ENCODE measurements at regions not wholly inside any gene's neighbourhood (a gene's known extent, or its start where the extent isn't known, plus 50 kb on each side); places are given as distances from the start of the nearest gene placed in this dataset.

DNA sequence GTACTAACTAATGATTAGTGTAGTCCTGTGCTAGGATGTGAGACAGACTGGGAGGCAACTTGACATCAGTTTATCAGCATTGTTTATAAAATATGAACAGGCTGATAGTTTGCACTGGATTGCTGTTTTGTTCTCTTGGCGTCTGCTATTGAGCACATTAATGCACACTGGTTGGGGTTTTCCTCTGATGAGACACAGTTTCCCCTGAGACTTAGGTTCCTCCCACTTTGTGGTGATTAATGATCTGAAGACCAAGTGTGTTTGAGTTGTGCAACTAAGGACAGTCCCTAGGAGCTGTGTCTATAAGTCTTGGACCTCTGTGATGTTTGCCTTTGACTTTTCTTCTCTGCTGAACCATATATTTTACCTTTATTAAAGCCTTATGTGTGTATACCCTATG is 1015.4 kb downstream of the AMY1C start:
- Histone ChIP-seq H3K36me3 (ENCODE audit: control insufficient read depth in 2 of 2, extremely low read depth in 1 of 2, insufficient read depth in 2 of 2, low read length in 2 of 2) (no peaks in the 10 kb centered on the region), H3K4me1 (ENCODE audit: control insufficient read depth, extremely low read depth, insufficient read depth, low read length) (no peaks in the 10 kb centered on the region), H3K4me2 (ENCODE audit: insufficient read depth, low read length) (no peak overlapping the region), H3K79me2 (ENCODE audit: control insufficient read depth, insufficient read depth, low read length) (no peaks in the 10 kb centered on the region), H3K9me1 (replicated peaks; ENCODE audit: control insufficient read depth, extremely low read depth, insufficient read depth, low read length) (no peaks in the 10 kb centered on the region), H3K4me3 (replicated peaks in 1 of 3; ENCODE audit: insufficient read depth in 1 of 3, low read depth in 1 of 3, low read length in 3 of 3) (no peak overlapping the region), H3K27ac (ENCODE audit: insufficient read depth, low read depth, low read length) (no peak overlapping the region), H3K9me3 (replicated peaks; ENCODE audit: control insufficient read depth, insufficient read depth, low read length) (no peaks in the 10 kb centered on the region), H3K9ac (replicated peaks; ENCODE audit: extremely low read depth, insufficient read depth, low read length) (no peak overlapping the region), H4K20me1 (replicated peaks; ENCODE audit: control insufficient read depth, extremely low read depth, insufficient read depth, low read length) (no peaks in the 10 kb centered on the region), H3K27me3 (ENCODE audit: control insufficient read depth in 2 of 2, insufficient read depth in 2 of 2, low read length in 2 of 2) (no peaks in the 10 kb centered on the region), H2AFZ (ENCODE audit: low read depth, low read length) (no peak overlapping the region)
- ChIA-PET POLR2A (no interaction called here), CTCF (no interaction called here)
- DNase-seq (ENCODE audit: low read depth, low spot score) (no peak), FAIRE-seq (no peak)
- dilution Hi-C loops (cut with MboI; ENCODE audit: extremely low pct_ligation_motif_present, low sequenced_read_pairs) (no loop called here), intact Hi-C loops (cut with micrococcal nuclease) (no loop called here)
- BruUV-seq (replicated peaks), result no TSS peak
- TF ChIP-seq POLR2AphosphoS5 (IDR thresholded peaks at IDR 0.05; ENCODE audit: insufficient read depth, low read depth, low read length) (no peak), POLR2A (IDR thresholded peaks at IDR 0.05; ENCODE audit: low read depth, low read length) (no peak), EZH2 (IDR thresholded peaks at IDR 0.05; ENCODE audit: borderline replicate concordance, low read depth, low read length, severe bottlenecking) (no peak), JUN (IDR thresholded peaks at IDR 0.05; ENCODE audit: borderline replicate concordance, insufficient read depth, insufficient read length, low read depth) (no peak), MYC (IDR thresholded peaks at IDR 0.05; ENCODE audit: low read depth, low read length) (no peak), FOS (IDR thresholded peaks at IDR 0.05; ENCODE audit: borderline replicate concordance, insufficient read depth, low read length) (no peak), GATA2 (IDR thresholded peaks at IDR 0.05; ENCODE audit: insufficient read depth, insufficient read length, low read depth, low read length) (no peak)
- TF ChIP-seq, protein P1, sequence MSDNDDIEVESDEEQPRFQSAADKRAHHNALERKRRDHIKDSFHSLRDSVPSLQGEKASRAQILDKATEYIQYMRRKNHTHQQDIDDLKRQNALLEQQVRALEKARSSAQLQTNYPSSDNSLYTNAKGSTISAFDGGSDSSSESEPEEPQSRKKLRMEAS (IDR thresholded peaks at IDR 0.05; ENCODE audit: insufficient read depth, insufficient read length), result no peak
- TF ChIP-seq, protein P2, sequence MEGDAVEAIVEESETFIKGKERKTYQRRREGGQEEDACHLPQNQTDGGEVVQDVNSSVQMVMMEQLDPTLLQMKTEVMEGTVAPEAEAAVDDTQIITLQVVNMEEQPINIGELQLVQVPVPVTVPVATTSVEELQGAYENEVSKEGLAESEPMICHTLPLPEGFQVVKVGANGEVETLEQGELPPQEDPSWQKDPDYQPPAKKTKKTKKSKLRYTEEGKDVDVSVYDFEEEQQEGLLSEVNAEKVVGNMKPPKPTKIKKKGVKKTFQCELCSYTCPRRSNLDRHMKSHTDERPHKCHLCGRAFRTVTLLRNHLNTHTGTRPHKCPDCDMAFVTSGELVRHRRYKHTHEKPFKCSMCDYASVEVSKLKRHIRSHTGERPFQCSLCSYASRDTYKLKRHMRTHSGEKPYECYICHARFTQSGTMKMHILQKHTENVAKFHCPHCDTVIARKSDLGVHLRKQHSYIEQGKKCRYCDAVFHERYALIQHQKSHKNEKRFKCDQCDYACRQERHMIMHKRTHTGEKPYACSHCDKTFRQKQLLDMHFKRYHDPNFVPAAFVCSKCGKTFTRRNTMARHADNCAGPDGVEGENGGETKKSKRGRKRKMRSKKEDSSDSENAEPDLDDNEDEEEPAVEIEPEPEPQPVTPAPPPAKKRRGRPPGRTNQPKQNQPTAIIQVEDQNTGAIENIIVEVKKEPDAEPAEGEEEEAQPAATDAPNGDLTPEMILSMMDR (IDR thresholded peaks at IDR 0.05; ENCODE audit: extremely low read depth in 1 of 2, insufficient read depth in 1 of 2, low read depth in 1 of 2, low read length in 2 of 2), result no peak

Data from endothelial cell of umbilical vein (primary cell).